HepG2 (cell line): ENCODE measurements at regions not wholly inside any gene's neighbourhood (a gene's known extent, or its start where the extent isn't known, plus 50 kb on each side); places are given as distances from the start of the nearest gene placed in this dataset.

ENCODE experiments used
- ARID5B ChIP-seq: IDR thresholded peaks from 2 replicates; pipeline ENCODE4 v1.4.0; 2020; ENCODE audit warnings: mild to moderate bottlenecking, missing genetic modification reagents
- HNRNPK ChIP-seq: fragments of 200-400 bp; formaldehyde crosslinking; IDR thresholded peaks from 2 replicates; pipeline ENCODE4 v1.6.1; 2018; ENCODE audit warnings: low read length, low read depth, moderate library complexity, mild to moderate bottlenecking; ENCODE audit not compliant: poor library complexity, severe bottlenecking
- MIER3 ChIP-seq: IDR thresholded peaks from 2 replicates; pipeline ENCODE4 v1.6.1; 2016; ENCODE audit warnings: missing compliant biosample characterization, borderline replicate concordance
- PRMT3 ChIP-seq: sonication (generic); formaldehyde crosslinking; IDR thresholded peaks from 2 replicates; pipeline ENCODE4 v1.8.1; 2022; ENCODE audit warnings: low read depth, mild to moderate bottlenecking, moderate library complexity, missing genetic modification reagents, borderline replicate concordance
- ZBTB10 ChIP-seq: sonication (generic); formaldehyde crosslinking; IDR thresholded peaks from 2 replicates; pipeline ENCODE4 v1.4.0; 2020; ENCODE audit warnings: missing genetic modification reagents, borderline replicate concordance
- ZFAT ChIP-seq: sonication (generic); formaldehyde crosslinking; conservative IDR thresholded peaks from 2 replicates; pipeline ENCODE4 v1.8.1; 2023; ENCODE audit warnings: missing genetic modification reagents, inconsistent platforms
- ZNF160 ChIP-seq: sonication (generic); formaldehyde crosslinking; IDR thresholded peaks from 2 replicates; pipeline ENCODE4 v1.8.0; 2022; ENCODE audit warnings: mild to moderate bottlenecking, inconsistent platforms, missing genetic modification reagents
- ZXDC ChIP-seq: sonication (generic); formaldehyde crosslinking; IDR thresholded peaks from 2 replicates; pipeline ENCODE4 v1.5.0; 2020; ENCODE audit warnings: mild to moderate bottlenecking, missing genetic modification reagents

GRCh38 chr18:22667156-22667555 lies 249.4 kb upstream of the CTAGE1 start (continued):
- TF ChIP-seq ZBTB10 (CRISPR knock-in tag) (no peak), MIER3 (CRISPR knock-in tag) (no peak), ARID5B (CRISPR knock-in tag) (no peak), ZNF160 (CRISPR knock-in tag) (no peak), ZXDC (CRISPR knock-in tag) (no peak), ZFAT (CRISPR knock-in tag) (no peak), PRMT3 (CRISPR knock-in tag) (no peak), HNRNPK (no peak)
- TF ChIP-seq, all 625 proteins: peak for 0
